NCI-H1092 treated with DMSO at 0.1 percent for 48 hours (cell line): ENCODE measurements at regions not wholly inside any gene's neighbourhood (a gene's known extent, or its start where the extent isn't known, plus 50 kb on each side); places are given as distances from the start of the nearest gene placed in this dataset.

Experiments used
- DNase-seq: peaks from one replicate; lab custom pipeline; 2025; lab: John Stamatoyannopoulos, UW

DNA sequence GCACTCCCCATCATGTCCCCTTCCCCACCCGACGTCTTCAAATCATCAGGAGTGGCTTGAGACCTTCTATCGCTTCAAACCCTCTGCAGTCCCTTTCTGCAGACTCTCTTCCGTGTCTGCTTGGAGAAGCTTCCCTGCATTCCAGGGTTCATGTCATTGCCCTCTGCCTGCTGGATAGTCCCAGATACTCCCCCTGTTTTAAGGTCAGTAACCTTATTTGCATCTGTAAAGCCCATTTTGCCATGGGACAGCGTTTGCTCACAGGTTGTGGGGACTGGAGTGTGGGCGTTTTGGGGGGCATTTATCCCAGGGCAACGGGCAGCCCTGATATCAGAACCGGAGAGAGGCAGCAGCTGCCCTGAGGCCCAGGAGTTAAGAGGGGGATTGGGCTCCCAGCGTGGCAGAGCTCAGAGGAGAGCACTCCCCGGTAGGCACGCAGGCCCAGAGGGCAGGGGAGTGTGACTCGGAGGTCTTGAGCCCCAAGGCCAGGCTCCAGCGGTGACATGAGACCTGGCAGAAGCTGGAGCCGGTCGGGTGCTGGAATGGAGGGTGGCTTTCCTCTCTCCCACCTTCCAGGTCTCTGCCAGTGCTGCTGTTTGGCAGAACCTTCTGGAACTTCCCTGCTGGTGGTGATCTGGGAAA is 73.8 kb downstream of the RTP5 start:
- DNase-seq: no peak

- no peak for DNase-seq
These were observed 74.5 kb downstream of the RTP5 start for GRCh38 chr2:241943961-241944575.

DNA sequence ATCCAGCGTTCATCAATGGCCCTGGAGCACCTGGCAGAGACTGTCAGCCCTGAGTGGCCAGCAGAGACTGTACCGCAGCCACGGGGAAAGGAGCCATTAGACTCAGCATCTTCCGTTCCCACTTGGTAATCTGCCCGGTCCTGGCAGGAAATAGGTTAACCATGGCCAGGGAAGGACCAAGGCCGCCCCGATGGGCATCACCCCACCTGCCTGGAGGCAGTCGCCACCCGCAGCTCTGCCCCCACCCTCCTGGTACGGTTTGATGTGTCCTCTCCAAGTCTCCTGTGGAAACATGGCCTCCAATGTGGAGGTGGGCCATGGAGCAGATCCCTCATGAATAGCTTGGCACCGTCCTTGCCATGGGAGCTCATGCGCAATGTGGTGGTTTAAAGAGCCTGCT is 75.3 kb downstream of the RTP5 start:
- DNase-seq: no peak

DNA sequence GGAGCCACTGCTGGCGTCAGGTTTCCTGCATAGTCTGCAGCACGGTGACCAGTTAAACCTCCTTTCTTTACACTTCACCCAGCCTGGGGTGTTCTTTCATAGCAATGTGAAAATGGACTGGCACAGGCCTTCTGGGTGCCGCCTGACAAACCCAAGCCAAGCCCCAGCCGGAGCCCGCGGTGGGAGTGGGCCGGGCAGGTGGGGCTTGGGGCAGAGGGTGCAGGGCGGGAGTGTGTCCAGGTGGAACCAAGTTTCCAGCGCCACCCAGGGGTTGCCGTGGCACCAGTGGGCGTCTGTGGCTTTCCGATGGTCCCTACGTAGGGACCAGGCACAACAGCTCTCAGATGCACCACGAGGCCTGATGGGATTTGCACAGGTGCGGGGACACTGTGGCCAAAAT is 75.8 kb downstream of the RTP5 start:
- no peak for DNase-seq

- no peak for DNase-seq
These were observed 76.3 kb downstream of the RTP5 start for GRCh38 chr2:241945803-241946202.

DNA sequence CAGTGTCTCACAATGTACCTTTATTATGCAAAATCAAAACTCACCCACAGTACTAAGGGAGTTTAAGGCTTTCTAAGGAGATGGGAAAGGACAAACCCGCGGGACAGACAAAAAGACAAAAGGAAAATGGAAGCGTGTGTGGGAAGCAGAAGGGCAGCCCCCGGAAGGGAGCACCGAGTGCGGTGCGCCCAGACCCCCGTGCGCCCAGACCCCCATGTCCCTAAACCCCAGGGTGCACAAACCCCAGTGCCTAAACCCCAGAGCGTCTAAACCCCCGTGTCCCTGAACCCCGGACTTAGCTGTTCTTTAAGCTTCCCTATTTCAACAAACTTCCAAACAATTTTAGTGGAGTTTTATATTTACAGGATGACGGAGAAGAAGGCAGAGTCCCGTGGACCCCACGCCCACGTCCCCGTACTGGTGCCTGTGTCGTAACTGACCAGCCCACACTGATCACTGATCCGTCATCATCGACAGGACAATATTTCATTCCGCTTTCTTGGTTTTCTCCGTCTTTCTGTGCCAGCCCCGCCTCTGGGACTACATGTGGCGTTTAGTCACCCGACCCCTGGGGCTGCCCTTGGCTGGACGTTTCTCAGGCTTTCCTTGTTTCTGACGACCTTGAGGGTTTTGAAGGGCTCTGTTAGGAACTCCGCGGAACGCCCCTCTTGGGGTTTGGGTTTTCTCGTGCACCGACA is 76.9 kb downstream of the RTP5 start:
- DNase-seq: no peak

DNA sequence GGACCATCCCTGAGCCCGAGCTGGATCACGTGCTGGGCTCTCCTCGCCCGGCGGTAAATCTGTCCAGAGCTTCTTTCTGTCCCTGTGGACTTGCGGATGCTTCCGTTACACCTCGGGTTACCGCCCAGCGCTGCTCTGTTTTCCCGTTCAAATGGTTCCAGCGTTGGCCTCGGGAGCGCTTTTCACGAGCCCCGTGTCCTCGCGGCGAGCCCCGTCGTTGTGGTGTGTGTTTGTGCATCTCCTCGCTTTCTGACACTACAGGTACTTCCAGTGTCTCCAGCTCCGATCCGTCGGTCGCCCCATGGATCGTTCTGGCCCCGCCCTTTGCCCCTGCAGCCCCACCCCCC is 77.4 kb downstream of the RTP5 start:
- no peak for DNase-seq

GRCh38 chr2:241947401-241947800 is 77.9 kb downstream of the RTP5 start:
- no peak for DNase-seq

GRCh38 chr2:241947876-241948275 is 78.3 kb downstream of the RTP5 start:
- DNase-seq: no peak

DNA sequence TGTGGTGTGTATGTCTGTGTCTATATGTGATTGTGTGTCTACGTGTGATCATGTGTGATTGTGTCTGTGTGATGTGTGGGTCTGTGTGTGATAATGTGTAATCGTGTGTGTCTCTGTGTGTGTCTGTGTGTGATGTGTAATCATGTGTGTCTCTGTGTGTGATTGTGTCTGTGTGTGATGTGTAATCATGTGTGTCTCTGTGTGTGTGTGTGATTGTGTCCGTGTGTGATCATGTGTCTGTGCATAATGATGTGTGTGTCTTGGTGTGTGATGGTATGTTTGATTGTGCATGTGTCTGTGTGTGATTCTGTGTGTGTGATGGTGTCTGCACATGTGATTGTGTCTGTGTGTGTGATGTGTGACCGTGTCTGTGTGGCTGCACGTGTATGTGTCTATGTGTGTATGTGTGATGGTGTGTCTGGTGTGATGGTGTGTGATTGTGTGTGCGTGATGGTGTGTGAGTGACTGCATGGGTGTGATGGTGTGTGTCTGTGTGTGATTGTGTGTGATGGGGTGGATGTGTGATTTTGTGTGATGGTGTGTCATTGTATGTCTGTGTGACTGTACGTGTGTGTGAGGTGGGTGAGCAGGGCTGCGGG is 78.9 kb downstream of the RTP5 start:
- no peak for DNase-seq

GRCh38 chr2:241948901-241949735 is 79.6 kb downstream of the RTP5 start:
- DNase-seq: no peak

DNA sequence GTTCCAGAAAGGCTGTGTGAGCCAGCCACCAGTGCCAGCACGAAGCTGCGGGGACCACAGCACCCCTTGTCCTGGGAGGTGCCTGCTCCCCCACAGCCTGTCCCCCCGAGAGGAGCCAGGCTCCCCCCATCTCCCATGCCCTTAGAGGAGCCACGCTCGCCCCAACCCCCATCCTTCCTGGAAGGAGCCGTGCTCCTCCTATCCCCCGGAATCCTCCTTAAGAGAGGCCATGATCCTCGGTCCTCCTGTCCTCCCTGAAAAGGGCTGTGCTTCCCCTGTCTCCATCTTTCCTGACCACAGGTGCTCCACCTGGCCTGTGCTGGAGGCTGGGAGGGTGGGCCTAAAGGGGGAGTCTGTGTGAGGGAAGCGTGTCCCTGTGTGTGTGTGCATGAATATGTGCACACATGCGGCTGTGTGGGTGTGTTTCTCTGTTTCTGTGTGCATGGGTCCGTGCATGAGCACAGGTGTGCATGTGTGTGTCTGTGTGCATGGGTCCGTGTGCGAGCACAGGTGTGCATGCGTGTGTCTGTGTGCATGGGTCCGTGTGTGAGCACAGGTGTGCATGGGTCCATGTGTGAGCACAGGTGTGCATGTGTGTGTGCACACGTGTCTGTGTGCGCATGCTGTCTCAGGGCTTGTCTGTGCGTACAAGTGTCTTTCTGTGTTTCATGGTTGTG is 80.3 kb downstream of the RTP5 start:
- no peak for DNase-seq

GRCh38 chr2:241950413-241951315 is 81.1 kb downstream of the RTP5 start:
- DNase-seq: peak; percentile 31

DNA sequence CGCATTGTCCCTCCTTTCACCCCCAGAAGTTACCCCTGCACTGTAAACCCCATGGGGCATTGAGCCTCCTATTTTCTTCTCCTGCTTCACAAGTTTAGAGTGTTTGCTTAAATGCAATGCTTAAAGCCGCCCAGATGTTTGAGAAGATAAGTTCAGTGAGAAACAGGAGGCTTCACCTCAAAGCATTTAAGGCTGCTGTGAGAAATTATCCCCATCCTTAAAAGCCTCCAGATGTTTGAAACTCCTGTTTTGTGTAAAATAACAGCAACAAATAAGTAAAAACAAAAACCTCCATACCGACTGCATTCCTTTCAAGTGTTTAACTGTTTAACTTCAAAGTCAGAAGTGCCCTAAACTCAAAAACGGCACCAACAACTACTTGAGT is 81.8 kb downstream of the RTP5 start:
- DNase-seq: no peak

GRCh38 chr2:241951920-241952319 is 82.4 kb downstream of the RTP5 start:
- no peak for DNase-seq

GRCh38 chr2:241952816-241953215 is 83.3 kb downstream of the RTP5 start:
- no peak for DNase-seq

DNA sequence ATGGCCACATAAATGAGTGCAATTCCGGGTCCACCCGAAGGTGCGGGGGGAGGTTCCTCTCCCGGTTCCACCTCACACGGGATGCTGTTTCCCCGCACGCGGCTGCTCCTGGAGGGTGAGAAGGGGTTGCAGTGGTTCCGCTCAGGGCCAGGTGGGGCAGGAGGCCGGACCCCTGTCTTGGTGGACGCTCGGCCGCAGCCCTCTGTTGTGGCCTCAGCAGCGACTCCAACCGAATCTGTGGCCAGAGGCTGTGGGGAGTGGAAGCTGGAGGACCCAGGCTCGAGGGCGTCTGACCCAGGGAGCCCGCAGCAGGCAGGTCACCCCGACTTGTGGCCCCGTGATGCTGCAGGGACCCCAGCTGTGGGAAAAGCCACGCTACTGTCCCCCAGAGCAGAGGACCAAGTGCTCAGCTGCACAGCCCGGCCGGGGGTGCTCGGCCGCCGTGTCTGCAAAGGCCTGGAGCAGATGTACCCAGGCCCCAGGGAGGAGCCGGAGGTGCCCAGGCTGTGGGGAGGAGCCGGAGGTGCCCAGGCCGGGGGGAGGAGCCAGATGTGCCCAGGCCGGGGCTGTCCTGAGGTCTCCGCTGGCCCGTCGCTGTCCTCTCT is 83.9 kb downstream of the RTP5 start:
- no peak for DNase-seq

DNA sequence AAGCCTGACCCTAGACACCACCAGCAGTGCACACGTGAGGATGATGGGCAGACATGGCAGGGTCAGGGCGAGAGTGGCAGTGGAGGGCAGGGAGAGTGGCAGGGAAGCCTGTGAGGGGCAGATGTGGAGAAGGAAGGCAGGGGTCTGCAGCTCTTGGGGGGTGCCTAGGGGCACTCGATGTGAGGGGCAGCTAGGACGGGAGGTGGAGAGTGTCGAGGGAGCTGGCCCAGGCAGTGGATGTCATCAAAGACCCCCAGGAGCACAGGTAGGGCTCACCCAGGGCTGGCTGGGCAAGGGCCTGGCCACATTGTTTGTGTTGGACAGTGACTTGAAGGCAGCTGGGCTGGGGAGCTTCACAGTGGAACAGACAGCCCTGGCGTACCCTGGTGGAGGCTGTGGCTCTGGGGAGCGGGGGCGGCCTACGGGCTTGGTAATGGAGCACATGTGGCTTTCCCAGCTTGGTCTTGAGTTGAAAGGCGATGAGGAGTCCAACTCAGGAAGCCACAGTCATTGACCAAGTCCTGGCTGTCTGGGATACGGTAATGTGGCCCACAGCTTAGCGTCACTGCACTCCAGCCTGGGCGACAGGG is 87.1 kb downstream of the RTP5 start:
- DNase-seq: no peak

DNA sequence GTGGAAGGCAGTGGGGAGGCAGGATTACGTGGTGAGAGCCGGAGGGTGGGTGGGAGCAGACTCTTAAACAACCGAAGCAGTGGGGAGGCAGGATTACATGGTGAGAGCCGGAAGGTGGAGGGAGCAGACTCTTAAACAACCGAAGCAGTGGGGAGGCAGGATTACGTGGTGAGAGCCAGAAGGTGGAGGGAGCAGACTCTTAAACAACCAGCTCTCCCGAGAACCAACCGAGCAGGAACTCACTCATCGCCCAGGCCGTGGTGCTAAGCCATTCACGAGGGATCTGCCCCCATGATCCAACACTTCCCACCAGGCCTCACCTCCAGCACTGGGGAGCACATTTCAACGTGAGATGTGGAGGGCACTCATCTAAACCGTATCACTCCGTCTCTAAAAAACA is 87.7 kb downstream of the RTP5 start:
- DNase-seq: no peak
